Glomerular endothelial cell (primary cell): ENCODE measurements at regions not wholly inside any gene's neighbourhood (a gene's known extent, or its start where the extent isn't known, plus 50 kb on each side); places are given as distances from the start of the nearest gene placed in this dataset.
"Not testable (repeated sequence)": the region's sequence is repeated elsewhere in the genome, so short reads cannot be mapped to it uniquely, and the experiment has no call there.

Source experiments
- DNase-seq: peaks from one replicate; pipeline ENCODE4 v3.0.0-alpha.2; 2011; ENCODE audit warnings: low read depth, low spot score; ENCODE audit errors: extremely low read depth

GRCh38 chr6:169101981-169102380 is 151.7 kb downstream of the THBS2 start:
- DNase-seq = no peak

- no peak for DNase-seq
These were observed 152.4 kb downstream of the THBS2 start for GRCh38 chr6:169101036-169101805.

GRCh38 chr6:169099411-169100202 is 154.0 kb downstream of the THBS2 start:
- DNase-seq = no peak

GRCh38 chr6:169098651-169099050 is 155.0 kb downstream of the THBS2 start:
- not testable (repeated sequence) for DNase-seq

- no peak for DNase-seq
These were observed 155.5 kb downstream of the THBS2 start for GRCh38 chr6:169098116-169098515.

GRCh38 chr6:169097381-169097959 is 156.2 kb downstream of the THBS2 start:
- DNase-seq = no peak

- no peak for DNase-seq
These were observed 157.3 kb downstream of the THBS2 start for GRCh38 chr6:169096388-169096787.

GRCh38 chr6:169095153-169095552 is 158.5 kb downstream of the THBS2 start:
- no peak for DNase-seq

GRCh38 chr6:169094552-169094950 is 159.1 kb downstream of the THBS2 start:
- no peak for DNase-seq

- no peak for DNase-seq
These were observed 159.7 kb downstream of the THBS2 start for GRCh38 chr6:169093770-169094551.

GRCh38 chr6:169093066-169093723 is 160.5 kb downstream of the THBS2 start:
- DNase-seq = no peak

GRCh38 chr6:169092375-169092774 is 161.3 kb downstream of the THBS2 start:
- no peak for DNase-seq

- not testable (repeated sequence) for DNase-seq
These were observed 163.0 kb downstream of the THBS2 start for GRCh38 chr6:169090514-169091127.

GRCh38 chr6:169088762-169089161 is 164.9 kb downstream of the THBS2 start:
- DNase-seq = no peak

- DNase-seq = no peak
These were observed 166.1 kb downstream of the THBS2 start for GRCh38 chr6:169087443-169088041.

GRCh38 chr6:169086616-169087015 is 167.0 kb downstream of the THBS2 start:
- not testable (repeated sequence) for DNase-seq

- no peak for DNase-seq
These were observed 167.6 kb downstream of the THBS2 start for GRCh38 chr6:169086020-169086419.

- no peak for DNase-seq
These were observed 168.2 kb downstream of the THBS2 start for GRCh38 chr6:169085466-169085865.

- DNase-seq = not testable (repeated sequence)
These were observed 169.1 kb downstream of the THBS2 start for GRCh38 chr6:169084557-169084956.
